NCI-H748 treated with DMSO at 0.1 percent for 48 hours (cell line): ENCODE measurements at regions not wholly inside any gene's neighbourhood (a gene's known extent, or its start where the extent isn't known, plus 50 kb on each side); places are given as distances from the start of the nearest gene placed in this dataset.
"Not testable (repeated sequence)": the region's sequence is repeated elsewhere in the genome, so short reads cannot be mapped to it uniquely, and the experiment has no call there.

Experiments
- DNase-seq: peaks from one replicate; lab custom pipeline; 2025; lab: John Stamatoyannopoulos, UW

DNA sequence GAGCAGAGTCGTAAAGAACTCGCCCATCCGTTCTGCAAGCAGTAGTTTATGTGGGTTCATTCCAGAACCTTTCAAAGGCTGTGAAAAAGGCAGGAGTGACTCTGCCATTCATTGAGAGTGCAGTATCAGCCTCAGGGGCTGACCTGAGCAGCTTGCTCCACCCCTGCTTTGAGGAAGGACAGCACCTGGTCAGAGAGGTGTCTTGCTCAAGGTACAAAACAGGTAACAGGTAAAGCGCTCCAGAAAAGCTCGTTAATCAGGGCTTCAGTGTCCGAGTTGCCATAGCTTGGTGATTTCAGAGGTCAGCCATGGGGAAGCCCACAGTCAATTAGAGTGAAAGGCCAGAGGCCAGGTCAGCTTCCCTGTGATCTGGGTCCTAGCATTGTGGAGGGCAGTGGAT is 251.1 kb downstream of the ABCC12 start:
- no peak for DNase-seq

DNA sequence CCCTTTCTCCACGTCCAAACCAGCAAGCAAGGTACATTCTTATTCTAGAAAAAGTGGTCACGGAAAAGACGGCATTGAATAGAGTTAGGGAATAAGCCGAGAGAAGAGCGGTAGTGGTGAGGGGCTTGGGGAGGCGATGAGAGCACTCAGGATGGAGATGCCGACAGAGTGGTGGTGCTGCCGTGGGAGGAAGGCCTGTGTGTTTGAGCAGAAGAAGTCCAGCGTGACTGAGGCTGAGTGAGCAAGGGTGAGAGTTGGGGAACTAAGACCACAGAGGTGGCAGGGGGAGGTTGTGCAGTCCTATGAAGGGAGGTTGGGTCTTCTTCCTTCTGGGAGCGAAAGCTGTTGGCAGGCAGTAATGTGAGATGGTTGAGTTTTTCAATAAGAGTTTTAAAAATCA is 252.3 kb downstream of the ABCC12 start:
- no peak for DNase-seq

DNA sequence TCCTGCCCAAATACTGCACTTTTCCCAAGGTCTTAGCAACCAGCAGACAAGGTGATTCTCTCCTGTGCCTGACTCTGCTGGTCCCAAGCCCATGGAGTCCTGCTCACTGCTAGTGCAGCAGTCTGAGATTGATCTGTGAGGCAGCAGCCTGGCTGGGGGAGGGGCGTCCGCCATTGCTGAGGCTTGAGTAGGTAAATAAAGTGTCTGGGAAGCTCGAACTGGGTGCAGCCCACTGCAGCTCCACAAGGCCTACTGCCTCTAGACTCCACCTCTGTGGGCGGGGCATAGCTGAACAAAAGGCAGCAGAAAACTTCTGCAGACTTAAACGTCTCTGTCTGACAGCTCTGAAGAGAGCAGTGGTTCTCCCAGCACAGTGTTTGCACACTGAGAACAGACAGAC is 258.7 kb downstream of the ABCC12 start:
- not testable (repeated sequence) for DNase-seq

DNA sequence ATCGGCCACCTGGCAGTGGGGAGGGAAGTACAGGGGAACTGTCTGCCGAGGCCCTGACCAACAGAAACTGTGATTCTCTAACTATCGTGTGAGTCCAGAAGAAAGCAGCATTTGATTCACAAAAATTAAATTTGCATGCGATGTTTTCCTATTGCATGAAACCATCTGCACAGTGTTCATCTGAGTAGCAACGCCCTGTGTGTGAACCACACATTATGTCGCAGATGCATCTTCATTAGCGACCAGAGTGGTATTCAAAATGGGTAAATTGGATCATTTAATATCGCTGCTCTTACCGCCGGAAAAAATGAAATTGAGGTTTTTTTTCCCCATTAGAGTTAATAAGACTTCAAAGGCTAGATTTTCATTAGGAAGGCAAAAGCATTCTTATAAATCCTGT is 260.6 kb downstream of the ABCC12 start:
- no peak for DNase-seq

DNA sequence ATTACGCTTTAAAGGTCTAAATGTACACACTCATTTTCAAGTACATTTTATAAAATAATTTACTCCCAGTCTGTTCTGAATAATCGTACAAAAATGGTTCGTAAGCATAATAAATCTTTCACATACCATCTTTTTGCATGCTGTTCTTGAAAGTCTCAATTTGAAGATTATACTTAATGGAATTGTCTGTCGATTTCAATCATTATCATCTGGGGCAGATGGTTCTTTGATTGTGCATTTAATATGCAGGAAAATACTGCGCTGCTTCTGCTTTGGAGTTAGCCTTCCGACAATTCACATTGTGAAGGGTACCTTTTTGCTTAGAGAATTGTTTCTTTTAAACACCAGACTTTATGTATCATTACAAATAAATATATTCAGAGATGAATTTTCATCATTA is 262.8 kb downstream of the ABCC12 start:
- DNase-seq = no peak

DNA sequence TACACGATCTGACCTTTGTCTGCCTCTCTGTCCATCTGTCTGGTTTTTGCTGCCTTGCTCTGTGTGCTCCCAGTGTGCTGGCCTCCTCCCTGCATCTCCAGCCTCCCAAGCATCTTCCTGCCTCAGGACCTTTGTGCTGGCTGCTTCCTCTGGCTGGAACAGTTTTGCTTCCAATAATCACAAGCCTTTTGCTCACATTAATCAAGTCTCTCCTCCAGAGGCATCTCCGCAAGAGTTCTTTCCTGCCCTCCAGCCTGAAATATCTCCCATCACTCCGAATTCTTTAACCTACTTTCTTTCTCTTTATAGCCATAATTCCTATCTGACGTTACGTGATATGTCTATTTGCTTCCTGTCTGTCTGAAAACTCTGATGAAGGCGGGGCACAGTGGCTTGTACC is 267.1 kb downstream of the ABCC12 start:
- DNase-seq = no peak

DNA sequence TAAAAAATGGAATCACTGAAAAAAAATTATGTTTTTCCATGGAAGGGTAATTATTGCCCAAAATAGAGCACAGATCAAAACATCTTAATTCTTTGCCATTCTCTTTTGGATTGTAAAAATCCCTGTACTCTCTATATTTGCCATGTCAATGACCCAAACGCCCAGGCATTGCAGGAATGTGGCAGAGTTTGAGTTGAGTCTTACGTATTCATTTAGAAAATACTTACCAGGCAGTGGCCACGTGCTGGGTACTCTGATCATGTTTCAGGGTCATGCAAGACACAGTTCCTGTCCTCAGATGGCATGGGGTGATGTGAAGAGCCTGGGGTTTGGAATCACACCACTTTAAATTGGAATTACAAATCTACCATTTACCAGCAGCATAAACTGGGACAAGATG is 267.7 kb downstream of the ABCC12 start:
- DNase-seq = no peak

DNA sequence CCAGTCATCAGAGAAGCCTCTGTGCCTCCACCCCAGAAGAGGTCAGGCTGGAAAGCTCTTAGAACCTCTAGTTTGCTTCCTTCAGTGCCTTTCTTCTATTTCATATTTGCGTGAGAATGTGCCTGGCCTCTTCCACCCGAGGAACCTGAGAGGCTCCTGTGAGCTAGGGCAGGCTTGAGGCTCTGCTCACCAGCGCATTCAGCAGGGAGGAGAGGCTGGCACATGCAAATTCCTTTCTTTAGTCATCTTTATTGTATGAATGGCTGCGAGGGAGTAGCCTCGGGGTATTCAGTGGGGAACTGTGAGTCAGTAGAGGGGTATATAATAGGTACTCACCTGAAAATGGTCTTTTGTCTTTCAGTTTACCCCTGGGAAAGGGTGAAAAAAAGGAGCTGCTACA is 268.3 kb downstream of the ABCC12 start:
- DNase-seq = no peak

DNA sequence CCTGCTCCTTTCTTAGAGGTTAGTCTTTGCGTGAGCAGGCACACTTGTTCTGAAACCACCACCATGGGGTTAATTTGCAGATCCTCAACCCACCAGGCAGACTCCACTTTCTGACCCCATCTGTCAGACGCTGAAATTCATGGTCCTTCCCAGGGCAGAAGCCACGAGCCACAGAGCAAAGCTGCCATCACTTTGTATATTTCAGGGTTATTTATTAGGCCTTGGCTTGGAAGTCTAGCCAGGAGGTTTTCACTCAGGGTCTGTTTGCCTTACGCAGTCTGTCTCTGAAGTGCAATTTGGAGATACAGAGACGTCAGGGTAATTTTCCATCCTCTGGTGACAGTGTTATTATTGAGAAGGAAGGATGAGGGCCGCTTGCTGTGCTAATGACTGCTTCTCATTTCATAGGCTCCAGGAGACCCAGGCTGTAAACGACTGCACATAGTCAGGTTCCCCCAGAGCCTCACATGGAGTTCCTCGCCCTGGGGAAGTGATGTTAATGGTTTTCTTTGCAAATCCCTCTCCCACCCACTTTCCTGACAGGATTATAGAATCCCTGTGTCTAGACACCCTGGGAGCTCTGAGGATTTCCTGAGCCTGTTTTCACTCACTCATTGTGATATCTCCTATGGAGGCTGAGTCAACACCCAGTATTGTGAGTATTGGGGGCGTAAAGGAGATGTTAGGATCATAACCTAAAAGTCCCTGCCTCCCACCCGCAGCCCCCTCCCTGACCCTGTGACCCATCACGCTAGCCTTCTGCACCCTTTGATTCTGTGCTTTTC is 269.0 kb downstream of the ABCC12 start:
- no peak for DNase-seq

DNA sequence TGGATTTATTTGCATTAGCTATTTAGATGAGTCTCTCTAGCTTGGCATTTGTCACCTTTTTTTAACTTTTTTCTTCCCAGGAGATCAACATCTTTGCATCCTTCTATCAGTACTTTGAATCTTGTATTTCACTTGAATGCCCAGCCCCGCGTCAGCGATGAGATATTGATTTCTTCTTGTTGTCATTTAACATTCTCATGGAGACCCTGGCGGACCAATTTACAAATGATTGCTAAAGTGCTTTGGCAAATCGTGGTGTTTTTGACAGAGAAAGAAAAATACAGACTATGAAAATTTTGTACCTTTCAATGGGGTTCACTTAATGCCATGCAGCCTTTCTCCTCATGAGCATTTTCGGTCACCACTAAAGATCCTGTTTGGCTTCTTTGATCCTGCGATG is 269.7 kb downstream of the ABCC12 start:
- no peak for DNase-seq

DNA sequence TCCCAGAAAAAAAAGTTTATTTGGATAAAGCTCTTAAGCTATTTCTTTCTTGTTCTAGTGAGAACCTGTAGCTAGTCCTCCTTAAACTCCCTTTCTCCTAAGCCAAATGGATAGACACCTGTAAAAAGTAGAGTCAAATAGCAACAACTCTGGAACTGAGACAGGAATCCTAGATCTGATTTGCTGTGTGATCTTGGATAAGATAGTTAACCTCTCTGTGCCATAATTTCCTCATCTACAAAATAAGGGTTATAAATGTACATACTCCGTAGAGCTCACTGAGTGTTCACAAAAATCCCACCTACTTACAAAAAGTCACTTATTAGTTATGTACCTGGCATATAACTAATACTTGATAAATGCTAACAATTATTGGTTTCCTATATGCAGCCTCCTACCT is 270.3 kb downstream of the ABCC12 start:
- DNase-seq = no peak

DNA sequence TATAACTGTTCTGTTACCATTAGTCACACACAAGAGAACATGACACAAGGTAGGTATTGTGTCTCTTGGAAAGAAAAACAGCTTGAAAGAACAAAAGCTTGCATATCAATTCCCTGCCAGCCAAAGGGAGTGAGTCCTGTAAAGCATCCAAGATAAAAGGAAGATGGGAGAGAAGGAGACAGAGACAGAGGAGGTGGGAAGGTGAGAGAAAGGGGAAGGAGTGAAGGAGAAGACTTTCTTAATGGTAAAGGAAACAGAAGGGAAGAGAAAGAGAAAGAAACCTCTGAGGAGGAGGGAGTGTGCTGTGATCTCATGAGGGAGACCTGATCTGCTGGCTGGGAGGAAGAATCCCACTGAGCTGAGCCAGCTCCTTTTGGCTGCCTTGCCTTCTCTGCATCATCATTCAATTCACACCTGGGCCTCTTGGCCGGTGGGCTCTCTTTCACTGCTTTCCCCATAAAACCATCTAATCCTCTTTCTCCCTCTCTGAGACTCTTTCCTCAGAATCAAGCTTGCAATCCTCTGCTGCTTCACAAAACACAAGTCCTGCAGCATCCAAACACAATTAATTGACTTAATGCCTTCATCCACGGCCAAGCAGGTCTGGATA is 271.6 kb downstream of the ABCC12 start:
- DNase-seq = no peak

DNA sequence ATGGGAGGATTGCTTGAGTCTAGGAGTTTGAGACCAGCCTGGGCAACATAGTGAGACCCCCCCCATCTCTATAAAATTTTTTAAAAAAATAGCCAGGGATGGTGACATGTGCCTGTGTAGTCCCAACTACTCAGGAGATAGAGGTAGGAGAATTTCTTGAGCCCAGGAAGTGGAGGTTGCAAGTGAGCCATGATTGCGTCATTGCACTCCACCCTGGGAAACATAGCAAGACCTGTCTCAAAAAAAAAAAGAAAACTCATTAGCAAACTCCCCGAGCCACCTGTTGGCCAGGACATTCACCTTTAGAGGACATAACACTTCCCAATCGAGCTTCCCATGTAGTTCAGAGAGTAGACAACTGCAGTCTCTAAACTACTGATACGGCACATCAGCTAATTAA is 274.2 kb downstream of the ABCC12 start:
- no peak for DNase-seq

DNA sequence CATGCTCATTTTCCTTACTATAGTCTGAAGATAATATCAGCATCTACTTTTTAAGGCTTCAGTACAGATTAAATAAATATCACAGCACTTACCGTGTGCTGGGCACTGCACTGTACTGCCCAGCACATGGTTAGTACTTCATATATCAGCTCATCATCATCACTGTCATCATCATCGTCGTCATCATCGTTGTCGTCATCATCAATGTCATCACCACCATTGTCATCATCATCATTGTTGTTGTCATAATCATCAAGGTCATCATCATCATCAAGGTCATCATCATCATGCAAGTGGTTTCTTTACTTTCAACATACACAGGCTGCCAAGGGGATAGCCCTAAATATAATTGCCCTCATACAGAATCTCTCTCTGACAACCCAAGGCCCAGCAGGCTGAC is 275.1 kb downstream of the ABCC12 start:
- no peak for DNase-seq

DNA sequence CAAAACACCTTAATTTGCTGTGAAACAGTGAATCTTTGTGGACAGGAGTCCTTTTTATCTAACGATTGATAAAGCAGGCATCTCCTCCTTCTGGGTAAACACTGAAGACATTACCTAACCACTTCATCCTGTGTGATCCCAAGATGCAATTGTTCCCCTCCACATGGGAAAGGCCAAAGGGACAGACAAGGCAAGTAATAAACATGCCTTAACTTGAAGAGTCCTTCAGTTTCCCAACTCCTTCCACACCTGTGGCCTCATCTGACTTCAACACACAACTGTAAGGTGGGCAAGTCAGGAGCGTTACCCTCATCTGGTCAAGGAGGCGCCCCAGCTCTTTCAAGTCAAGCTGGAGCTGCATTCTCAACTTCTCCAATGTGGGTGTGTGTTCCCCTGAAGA is 278.6 kb downstream of the ABCC12 start:
- no peak for DNase-seq

DNA sequence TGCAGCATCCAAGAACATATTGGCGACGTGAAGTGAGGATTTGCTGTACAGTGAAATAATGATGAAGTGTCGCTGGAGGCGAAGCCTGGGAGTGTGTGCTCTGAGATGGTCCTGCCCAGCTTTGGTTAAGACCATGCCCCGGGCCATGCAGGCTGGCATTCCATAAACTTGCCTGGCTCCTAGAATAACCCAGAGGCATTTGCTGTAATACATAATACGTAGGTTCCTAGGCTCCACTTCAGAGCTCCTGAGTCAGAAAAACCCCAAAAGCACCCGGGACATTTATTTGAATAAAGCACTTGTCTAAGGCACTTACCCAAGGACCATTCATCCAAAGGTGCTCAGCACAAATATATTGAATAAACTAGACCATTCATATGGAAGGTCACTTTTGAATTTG is 279.3 kb downstream of the ABCC12 start:
- DNase-seq = no peak

DNA sequence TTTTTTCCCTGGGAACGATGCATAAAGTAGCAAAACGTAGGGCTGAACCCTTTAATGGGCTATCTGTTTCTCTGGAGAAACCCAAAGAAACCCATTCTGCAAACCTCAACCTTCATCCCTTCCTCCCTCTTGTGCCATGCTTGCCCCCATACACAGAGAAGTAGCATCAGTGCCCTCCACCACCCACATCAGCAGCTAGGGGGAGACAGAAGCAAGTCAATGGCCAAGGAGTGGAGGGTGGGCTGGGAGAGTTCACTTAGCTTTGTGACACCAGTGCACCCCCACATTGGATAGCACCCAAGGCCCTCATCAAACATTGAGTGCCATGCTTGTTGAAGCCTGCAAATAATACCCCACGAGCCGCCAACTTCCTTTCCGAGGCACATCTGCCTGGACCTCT is 282.4 kb downstream of the ABCC12 start:
- no peak for DNase-seq

DNA sequence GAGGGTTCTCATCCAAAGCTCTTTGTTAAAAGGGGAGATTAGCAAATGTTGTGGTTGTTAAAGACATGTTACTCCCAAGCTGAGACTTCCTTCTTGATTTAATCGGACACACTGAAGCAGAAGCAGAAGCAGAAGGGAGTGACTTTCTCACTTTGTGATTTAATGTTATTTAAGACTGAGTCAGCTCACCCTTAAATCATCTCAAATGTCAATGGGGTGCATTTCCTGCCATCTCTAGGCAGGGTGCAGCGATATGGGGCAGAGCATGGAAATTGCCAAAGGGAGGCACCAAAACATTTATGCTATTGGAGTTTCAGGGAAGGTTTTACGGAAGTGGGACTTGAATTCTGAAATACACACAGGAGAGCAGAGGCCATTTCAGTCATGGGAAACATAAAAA is 283.6 kb downstream of the ABCC12 start:
- no peak for DNase-seq

DNA sequence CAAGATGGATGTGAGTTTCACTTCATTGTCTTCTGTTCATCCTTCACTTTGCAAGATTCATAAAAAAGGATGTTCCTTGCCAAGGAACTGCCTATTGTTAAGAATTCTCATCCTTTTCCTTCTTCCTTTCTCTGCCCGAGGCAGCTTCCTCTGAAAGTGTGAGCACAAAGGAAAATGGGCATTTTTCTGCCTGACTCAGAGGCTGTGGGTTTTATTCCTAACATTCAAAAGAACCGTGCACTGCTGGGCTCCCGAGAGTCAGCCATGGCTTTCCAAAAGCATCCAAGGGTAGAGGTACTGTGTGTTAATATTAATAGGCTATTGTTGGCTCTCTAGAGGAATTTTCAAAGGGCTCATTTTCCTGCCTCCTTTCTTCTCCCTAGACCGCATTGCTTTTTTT is 289.4 kb downstream of the ABCC12 start:
- DNase-seq = no peak

DNA sequence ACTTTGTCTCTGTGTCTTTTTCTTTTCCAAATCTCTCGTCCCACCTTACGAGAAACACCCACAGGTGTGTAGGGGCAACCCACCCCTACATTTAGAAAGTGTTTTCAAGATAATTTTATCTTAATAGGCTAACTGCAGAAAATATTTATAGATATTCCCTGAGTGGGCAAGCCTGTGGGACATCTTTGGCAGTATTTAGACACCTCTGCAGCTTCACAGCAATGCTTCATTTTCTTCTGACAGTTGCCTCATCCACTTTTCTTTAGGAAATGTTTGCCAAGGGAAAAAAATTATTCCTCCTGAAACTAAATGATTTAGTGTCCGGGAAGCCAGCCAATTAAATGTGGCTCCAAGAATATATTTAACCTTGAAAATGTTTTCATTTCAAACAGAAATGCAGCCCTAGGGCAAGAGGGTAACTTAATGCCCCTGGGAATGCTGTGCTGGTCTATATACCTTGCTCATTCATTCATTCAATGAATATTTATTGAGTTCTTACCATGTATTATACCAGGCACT is 290.4 kb downstream of the ABCC12 start:
- DNase-seq = no peak

DNA sequence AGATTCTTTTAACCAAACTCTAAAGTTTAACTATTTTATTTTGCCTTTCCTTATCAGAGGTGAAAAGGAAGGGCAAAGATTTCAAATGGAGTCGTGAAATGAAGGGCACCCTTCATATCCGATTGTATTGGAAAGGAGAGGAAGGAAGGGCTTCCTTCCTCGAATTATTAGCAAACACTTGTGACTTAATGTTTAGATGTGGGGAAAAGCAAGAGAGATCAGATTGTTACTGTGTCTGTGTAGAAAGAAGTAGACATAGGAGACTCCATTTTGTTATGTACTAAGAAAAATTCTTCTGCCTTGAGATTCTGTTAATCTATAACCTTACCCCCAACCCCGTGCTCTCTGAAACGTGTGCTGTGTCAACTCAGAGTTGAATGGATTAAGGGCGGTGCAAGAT is 291.5 kb downstream of the ABCC12 start:
- not testable (repeated sequence) for DNase-seq

DNA sequence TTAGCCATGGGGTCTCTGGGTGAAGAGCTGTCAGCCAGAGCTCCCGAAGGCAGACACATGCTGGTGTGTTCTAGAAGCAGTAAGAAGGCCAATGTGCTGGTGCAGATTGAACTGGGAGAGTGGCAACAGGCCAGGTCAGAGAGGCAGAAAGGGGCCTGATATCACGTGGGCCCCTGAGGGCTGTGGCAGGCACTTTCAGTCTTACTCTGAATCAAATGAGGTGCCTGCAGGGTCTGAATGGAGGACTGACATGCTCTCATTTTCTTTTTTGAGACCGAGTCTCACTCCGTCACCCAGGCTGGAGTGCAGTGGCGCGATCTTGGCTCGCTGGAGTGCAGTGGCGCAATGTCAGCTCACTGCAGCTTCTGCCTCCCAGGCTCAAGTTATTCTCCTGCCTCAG is 293.8 kb downstream of the ABCC12 start:
- no peak for DNase-seq

DNA sequence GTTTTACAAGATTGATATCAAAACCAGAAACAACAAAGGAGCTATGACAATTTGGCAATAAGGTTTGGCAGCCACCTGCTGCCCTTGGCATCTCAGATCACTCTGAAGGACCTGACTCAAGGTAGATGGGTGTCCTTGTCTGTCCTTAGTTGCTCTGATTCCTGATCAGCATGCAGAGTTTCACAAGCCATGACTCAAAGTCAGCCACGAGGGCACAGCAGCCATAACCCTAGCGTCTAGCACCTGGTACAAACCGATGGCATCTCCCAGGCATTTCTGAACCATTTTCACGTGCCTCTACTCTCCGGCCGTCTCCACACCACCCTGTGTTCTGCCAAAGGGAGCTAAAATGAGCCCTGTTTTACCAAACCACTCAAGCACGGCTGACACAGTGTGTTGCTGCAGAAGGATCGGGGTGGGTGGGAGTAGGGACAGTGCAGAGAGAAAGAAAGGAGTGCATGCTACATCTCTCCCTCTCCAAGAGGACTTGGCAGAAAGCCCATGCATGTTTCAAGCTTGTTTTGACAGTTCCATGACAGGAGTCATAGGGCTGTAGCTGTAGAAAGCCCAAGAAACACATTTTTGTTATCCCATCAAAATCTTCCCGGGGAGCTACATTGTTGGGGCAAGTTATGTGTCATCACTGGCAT is 297.3 kb downstream of the ABCC12 start:
- DNase-seq = no peak
